K562 (cell line): ENCODE measurements at regions not wholly inside any gene's neighbourhood (a gene's known extent, or its start where the extent isn't known, plus 50 kb on each side); places are given as distances from the start of the nearest gene placed in this dataset.

Experiments used
- ADNP ChIP-seq: fragments of 200-800 bp; sonication (Bioruptor generic); IDR thresholded peaks from 2 replicates; pipeline ENCODE4 v1.6.1; 2016; ENCODE audit warnings: missing genetic modification characterization, missing compliant biosample characterization
- EZH2 ChIP-seq: IDR thresholded peaks from 2 replicates; pipeline ENCODE4 v1.6.1; 2012; ENCODE audit warnings: low read depth, mild to moderate bottlenecking, inconsistent platforms, low read length, borderline replicate concordance
- NFIC ChIP-seq: fragments of 450-650 bp; IDR thresholded peaks from 2 replicates; pipeline ENCODE4 v1.6.1; 2017; ENCODE audit warnings: mild to moderate bottlenecking, inconsistent platforms
- POLR2A ChIP-seq: fragments of 450-650 bp; conservative IDR thresholded peaks from 2 replicates; pipeline ENCODE4 v1.6.1; 2016
- POLR2AphosphoS5 ChIP-seq: IDR thresholded peaks from 2 replicates; pipeline ENCODE4 v1.6.1; 2011; ENCODE audit warnings: mild to moderate bottlenecking, low read depth, low read length, moderate library complexity; ENCODE audit not compliant: control insufficient read depth, insufficient read depth
- RBM22 ChIP-seq: fragments of 200-400 bp; formaldehyde crosslinking; IDR thresholded peaks from 2 replicates; pipeline ENCODE4 v1.6.1; 2018; ENCODE audit warnings: low read length, low read depth; ENCODE audit not compliant: poor library complexity, severe bottlenecking
- TBP ChIP-seq: optimal IDR thresholded peaks from 2 replicates; pipeline ENCODE3; 2011; ENCODE audit warnings: low read depth, low read length, improper control_type of control experiment

DNA sequence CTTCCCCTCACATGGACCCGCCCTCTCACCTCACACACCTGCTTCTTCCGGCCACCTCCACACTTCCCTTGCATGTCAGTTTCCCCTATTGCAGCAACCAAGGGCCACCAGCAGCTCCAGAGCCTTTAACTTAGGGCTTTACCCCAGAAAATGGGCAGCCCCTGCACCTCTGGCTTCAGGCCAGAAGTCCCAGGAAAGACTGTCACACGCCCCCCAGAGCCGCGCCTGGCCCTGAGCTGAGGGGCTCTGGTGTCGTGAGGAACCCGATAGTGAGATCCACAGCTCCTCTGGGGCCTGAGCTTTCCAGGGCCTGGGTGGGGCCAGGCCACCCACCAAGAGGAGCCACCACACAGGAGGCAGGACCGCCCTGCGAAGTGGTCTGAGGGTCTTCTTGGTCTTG is 182.4 kb downstream of the DLL1 start:
- TF ChIP-seq ADNP (no peak), RBM22 (no peak), TBP (no peak), POLR2AphosphoS5 (no peak), EZH2 (no peak), POLR2A (no peak), NFIC (0 out of 2 replicates have a peak, but pooled peaks have one; percentile 18)
